ENCODE measurements at regions not wholly inside any gene's neighbourhood (a gene's known extent, or its start where the extent isn't known, plus 50 kb on each side); places are given as distances from the start of the nearest gene placed in this dataset.

- intact Hi-C loops (cut with micrococcal nuclease): no loop called here
- no peak for ATAC-seq
- TF ChIP-seq EZH2phosphoT487 (IDR thresholded peaks at IDR 0.05; ENCODE audit: borderline replicate concordance, low read length) (no peak), EZH2 (IDR thresholded peaks at IDR 0.05; ENCODE audit: low read length, unreplicated experiment) (no peak), CTCF (conservative IDR thresholded peaks at IDR 0.05; ENCODE audit: low read depth, low read length) (no peak)
Observed at GRCh38 chr15:99826157-99826780, 93.0 kb upstream of the LYSMD4 start.

GRCh38 chr15:99823346-99823745, 90.1 kb upstream of the LYSMD4 start:
- ATAC-seq: no peak
- H3K9me2 ChIP-seq (replicated peaks; ENCODE audit: low read length): no peaks in the 10 kb centered on the region
- H3K36me3 ChIP-seq (ENCODE audit: low read depth, low read length): no peaks in the 10 kb centered on the region
- H3K4me3 ChIP-seq (ENCODE audit: low read length): no peak overlapping the region
- intact Hi-C loops (cut with micrococcal nuclease): no loop called here
- H3K27me3 ChIP-seq (ENCODE audit: low read length): peaks cover 64% of the 10 kb centered on the region
- H2AFZ ChIP-seq (ENCODE audit: low read length): no peak overlapping the region
- ChIA-PET CTCF (no interaction called here), POLR2A (ENCODE audit: unreplicated experiment) (no interaction called here)
- TF ChIP-seq EZH2 (IDR thresholded peaks at IDR 0.05; ENCODE audit: low read length, unreplicated experiment): no peak
- TF ChIP-seq EZH2phosphoT487 (IDR thresholded peaks at IDR 0.05; ENCODE audit: borderline replicate concordance, low read length): no peak
- TF ChIP-seq CTCF (conservative IDR thresholded peaks at IDR 0.05; ENCODE audit: low read depth, low read length): no peak
- no peak overlapping the region for H3K27ac ChIP-seq (ENCODE audit: low read length)
- H3F3A ChIP-seq (ENCODE audit: low read length, unreplicated experiment): no peaks in the 10 kb centered on the region
- no peaks in the 10 kb centered on the region for H3K9me3 ChIP-seq (ENCODE audit: low read length)
- H3K9ac ChIP-seq (ENCODE audit: low read length): no peak overlapping the region
- no TSS peak for BruUV-seq (replicated peaks)
- no peak overlapping the region for H3K4me2 ChIP-seq (ENCODE audit: low read length)
- no peaks in the 10 kb centered on the region for H4K20me1 ChIP-seq (ENCODE audit: low read length)
- no peaks in the 10 kb centered on the region for H3K79me2 ChIP-seq (ENCODE audit: low read length)
- H3K4me1 ChIP-seq (ENCODE audit: insufficient read depth, low read length): no peaks in the 10 kb centered on the region
- no peak for DNase-seq

More at GRCh38 chr15:99826157-99826780, 93.0 kb upstream of the LYSMD4 start:
- no TSS peak for BruUV-seq (replicated peaks)
- ChIA-PET CTCF (no interaction called here), POLR2A (ENCODE audit: unreplicated experiment) (no interaction called here)
- Histone ChIP-seq H3K9me2 (replicated peaks; ENCODE audit: low read length) (no peaks in the 10 kb centered on the region), H3K4me2 (ENCODE audit: low read length) (no peak overlapping the region), H3K9ac (ENCODE audit: low read length) (no peak overlapping the region), H3K9me3 (ENCODE audit: low read length) (no peaks in the 10 kb centered on the region), H3K27me3 (ENCODE audit: low read length) (peaks cover 53% of the 10 kb centered on the region), H2AFZ (ENCODE audit: low read length) (no peak overlapping the region), H3K4me1 (ENCODE audit: insufficient read depth, low read length) (no peaks in the 10 kb centered on the region), H3K36me3 (ENCODE audit: low read depth, low read length) (no peaks in the 10 kb centered on the region), H3F3A (ENCODE audit: low read length, unreplicated experiment) (no peaks in the 10 kb centered on the region), H4K20me1 (ENCODE audit: low read length) (no peaks in the 10 kb centered on the region), H3K27ac (ENCODE audit: low read length) (no peak overlapping the region), H3K79me2 (ENCODE audit: low read length) (no peaks in the 10 kb centered on the region), H3K4me3 (ENCODE audit: low read length) (no peak overlapping the region)
- no peak for DNase-seq

GRCh38 chr15:99819981-99820718, 86.9 kb upstream of the LYSMD4 start:
- Histone ChIP-seq H3K79me2 (ENCODE audit: low read length) (no peaks in the 10 kb centered on the region), H2AFZ (ENCODE audit: low read length) (no peak overlapping the region), H3K4me2 (ENCODE audit: low read length) (no peak overlapping the region), H3K4me1 (ENCODE audit: insufficient read depth, low read length) (no peaks in the 10 kb centered on the region), H3K27me3 (ENCODE audit: low read length) (peaks cover 55% of the 10 kb centered on the region), H3K27ac (ENCODE audit: low read length) (no peak overlapping the region), H3K9ac (ENCODE audit: low read length) (no peak overlapping the region), H4K20me1 (ENCODE audit: low read length) (no peaks in the 10 kb centered on the region), H3K9me3 (ENCODE audit: low read length) (no peaks in the 10 kb centered on the region), H3K36me3 (ENCODE audit: low read depth, low read length) (no peaks in the 10 kb centered on the region), H3K9me2 (replicated peaks; ENCODE audit: low read length) (no peaks in the 10 kb centered on the region), H3F3A (ENCODE audit: low read length, unreplicated experiment) (no peaks in the 10 kb centered on the region), H3K4me3 (ENCODE audit: low read length) (no peak overlapping the region)
- ChIA-PET CTCF (interaction anchor here (0.6 kb wide), 1 partner anchor 25 kb away, joined by 12 read pairs; no protein-coding TSS in a partner anchor), POLR2A (ENCODE audit: unreplicated experiment) (no interaction called here)
- no peak for ATAC-seq
- intact Hi-C loops (cut with micrococcal nuclease): no loop called here
- TF ChIP-seq CTCF (conservative IDR thresholded peaks at IDR 0.05; ENCODE audit: low read depth, low read length) (no peak), EZH2 (IDR thresholded peaks at IDR 0.05; ENCODE audit: low read length, unreplicated experiment) (no peak), EZH2phosphoT487 (IDR thresholded peaks at IDR 0.05; ENCODE audit: borderline replicate concordance, low read length) (no peak)
- no TSS peak for BruUV-seq (replicated peaks)
- DNase-seq: no peak
